GM12891 (cell line): ENCODE measurements at regions not wholly inside any gene's neighbourhood (a gene's known extent, or its start where the extent isn't known, plus 50 kb on each side); places are given as distances from the start of the nearest gene placed in this dataset.

Source experiments
- POLR2A ChIP-seq: IDR thresholded peaks from 2 replicates; pipeline ENCODE4 v1.6.1; 2011; ENCODE audit warnings: low read depth, low read length, control low read depth
- POLR2AphosphoS5 ChIP-seq: IDR thresholded peaks from 2 replicates; pipeline ENCODE4 v1.6.1; 2011; ENCODE audit warnings: low read depth, low read length, control low read depth

DNA sequence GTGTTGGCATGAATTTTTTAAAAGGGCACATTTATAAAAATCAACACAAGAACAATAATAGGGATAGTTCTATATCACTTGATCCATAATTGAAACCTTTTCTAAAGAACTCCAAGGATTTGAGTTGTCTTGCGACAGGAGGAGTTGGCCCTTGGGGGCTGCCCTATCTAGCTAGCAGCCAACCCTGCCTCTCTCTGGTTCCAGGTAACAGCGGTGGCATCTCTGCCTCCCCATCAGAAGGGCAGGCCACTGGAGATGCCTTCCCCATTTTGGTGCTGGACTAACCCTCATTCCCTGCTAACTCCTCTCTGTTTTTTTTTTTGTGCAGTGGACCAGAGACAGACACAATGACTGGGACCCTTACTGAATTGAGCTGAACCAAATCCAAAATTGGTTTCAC lies 393.0 kb downstream of the MED10 start:
- TF ChIP-seq POLR2AphosphoS5 = no peak
- TF ChIP-seq POLR2A = no peak
